ENCODE measurements at regions not wholly inside any gene's neighbourhood (a gene's known extent, or its start where the extent isn't known, plus 50 kb on each side); places are given as distances from the start of the nearest gene placed in this dataset.

- Mint-ChIP-seq H3K4me3 (no peak overlapping the region), H3K27ac (no peak overlapping the region), H3K36me3 (peaks cover 11% of the 10 kb centered on the region), H3K9me3 (peaks cover 10% of the 10 kb centered on the region), H3K4me1 (no peaks in the 10 kb centered on the region), H3K27me3 (ENCODE audit: low read depth) (no peaks in the 10 kb centered on the region)
- TF ChIP-seq JAZF1 (CRISPR knock-in tag; IDR thresholded peaks at IDR 0.05) = no peak
- TF ChIP-seq RELA (CRISPR knock-in tag; IDR thresholded peaks at IDR 0.05; ENCODE audit: borderline replicate concordance) = no peak
- TF ChIP-seq ESRRA (CRISPR knock-in tag; IDR thresholded peaks at IDR 0.05; ENCODE audit: borderline replicate concordance) = no peak
- TF ChIP-seq MYBL2 (CRISPR knock-in tag; IDR thresholded peaks at IDR 0.05) = no peak
- TF ChIP-seq ZNF219 (CRISPR knock-in tag; IDR thresholded peaks at IDR 0.05; ENCODE audit: borderline replicate concordance) = no peak
- no peak for TF ChIP-seq PRDM15 (CRISPR knock-in tag; IDR thresholded peaks at IDR 0.05)
- no peak for TF ChIP-seq ATF6 (CRISPR knock-in tag; IDR thresholded peaks at IDR 0.05)
- no peak for TF ChIP-seq RORB (CRISPR knock-in tag; IDR thresholded peaks at IDR 0.05)
- TF ChIP-seq ATF2 (CRISPR knock-in tag; IDR thresholded peaks at IDR 0.05; ENCODE audit: borderline replicate concordance, low read depth) = no peak
- no peak for TF ChIP-seq E2F1 (CRISPR knock-in tag; IDR thresholded peaks at IDR 0.05)
- no peak for TF ChIP-seq ELF4 (CRISPR knock-in tag; IDR thresholded peaks at IDR 0.05; ENCODE audit: low read depth)
- no peak for TF ChIP-seq NR2C2 (CRISPR knock-in tag; IDR thresholded peaks at IDR 0.05)
- TF ChIP-seq ZBTB21 (CRISPR knock-in tag; IDR thresholded peaks at IDR 0.05; ENCODE audit: borderline replicate concordance) = no peak
- TF ChIP-seq CBFB (CRISPR knock-in tag; IDR thresholded peaks at IDR 0.05; ENCODE audit: low read depth) = no peak
- TF ChIP-seq ZNF671 (CRISPR knock-in tag; IDR thresholded peaks at IDR 0.05) = no peak
- no peak for TF ChIP-seq TEAD4 (CRISPR knock-in tag; IDR thresholded peaks at IDR 0.05)
- TF ChIP-seq FOXP1 (CRISPR knock-in tag; IDR thresholded peaks at IDR 0.05; ENCODE audit: borderline replicate concordance) = no peak
- TF ChIP-seq USF2 (CRISPR knock-in tag; IDR thresholded peaks at IDR 0.05) = no peak
- no peak for ATAC-seq
- DNase-seq (ENCODE audit: low spot score) = no peak
- ChIA-PET CTCF (no interaction called here), POLR2A (no interaction called here)
Measured at GRCh38 chr5:98108497-98108896, 665.0 kb upstream of the RGMB start.

GRCh38 chr5:98109561-98110006, 663.9 kb upstream of the RGMB start:
- DNase-seq (ENCODE audit: low spot score) (no peak), ATAC-seq (no peak)
- ChIA-PET POLR2A (no interaction called here), CTCF (no interaction called here)
- Mint-ChIP-seq H3K4me1 (no peaks in the 10 kb centered on the region), H3K27me3 (ENCODE audit: low read depth) (no peaks in the 10 kb centered on the region), H3K36me3 (peaks cover 16% of the 10 kb centered on the region), H3K27ac (no peak overlapping the region), H3K9me3 (peaks cover 15% of the 10 kb centered on the region), H3K4me3 (no peak overlapping the region)
- TF ChIP-seq CREB1 (CRISPR knock-in tag; IDR thresholded peaks at IDR 0.05) (no peak), ARID4B (CRISPR knock-in tag; IDR thresholded peaks at IDR 0.05; ENCODE audit: borderline replicate concordance) (no peak), USF1 (CRISPR knock-in tag; IDR thresholded peaks at IDR 0.05) (no peak), MAX (CRISPR knock-in tag; IDR thresholded peaks at IDR 0.05) (no peak), TEAD4 (CRISPR knock-in tag; IDR thresholded peaks at IDR 0.05) (no peak), MYBL2 (CRISPR knock-in tag; IDR thresholded peaks at IDR 0.05) (no peak)

All from WTC11 (cell line).